MG63 (cell line): ENCODE measurements at regions not wholly inside any gene's neighbourhood (a gene's known extent, or its start where the extent isn't known, plus 50 kb on each side); places are given as distances from the start of the nearest gene placed in this dataset.
A peak's percentile ranks its signal among the peaks of the same experiment; 100 is the strongest.

ENCODE experiments used
- DNase-seq: peaks from one replicate; pipeline ENCODE4 v3.0.0-alpha.2; 2020
- H3K27me3 ChIP-seq: fragments of 250-450 bp; sonication (Bioruptor Pico); 2 replicates; pipeline ENCODE4 v1.5.1; 2020; ENCODE audit warnings: mild to moderate bottlenecking, moderate library complexity
- H3K36me3 ChIP-seq: fragments of 250-450 bp; sonication (Bioruptor Pico); 2 replicates; pipeline ENCODE4 v1.5.1; 2020; ENCODE audit warnings: mild to moderate bottlenecking, moderate library complexity
- H3K4me3 ChIP-seq: fragments of 250-450 bp; sonication (Bioruptor Pico); 2 replicates; pipeline ENCODE4 v1.5.1; 2020; ENCODE audit warnings: mild to moderate bottlenecking, moderate library complexity
- H3K9me3 ChIP-seq: fragments of 250-450 bp; sonication (Bioruptor Pico); 2 replicates; pipeline ENCODE4 v1.5.1; 2020; ENCODE audit warnings: mild to moderate bottlenecking, moderate library complexity

DNA sequence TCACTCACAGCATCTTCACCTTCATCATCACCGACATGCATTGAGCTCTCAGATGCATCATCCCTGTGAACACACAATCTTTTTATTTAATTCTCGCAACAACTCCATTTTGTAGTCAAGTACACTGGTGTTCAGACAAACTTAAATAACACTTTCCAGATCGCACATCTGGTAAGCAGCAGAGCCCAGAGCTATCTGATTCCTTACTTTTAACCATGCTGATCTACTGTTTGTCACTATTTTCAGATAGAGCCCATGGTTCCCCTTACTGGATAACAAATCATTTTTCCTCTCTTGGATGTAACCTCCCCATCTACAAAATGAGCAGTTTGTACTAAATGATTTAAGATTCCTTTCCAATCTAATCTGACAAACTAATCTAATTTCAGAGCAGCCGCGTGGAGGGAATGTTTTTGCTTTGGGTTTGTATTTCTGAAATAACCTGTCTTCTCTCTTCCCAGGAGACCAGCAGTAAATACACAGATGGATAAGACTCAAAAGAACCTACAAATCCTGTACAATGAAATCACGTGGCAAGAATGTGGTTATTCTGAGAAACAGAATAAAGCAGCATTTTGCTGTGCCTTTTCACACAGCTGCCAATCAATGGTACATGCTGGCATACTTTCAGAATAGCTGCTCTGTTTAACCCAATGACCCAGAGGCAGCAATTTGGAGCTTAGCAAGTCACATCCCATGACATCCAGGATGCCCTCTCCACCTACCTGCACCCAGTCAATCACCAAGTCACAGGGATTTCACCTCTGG is 72.9 kb upstream of the CCL2 start:
- H3K36me3 ChIP-seq, result no peaks in the 10 kb centered on the region
- DNase-seq, result no peak
- no peak overlapping the region for H3K4me3 ChIP-seq
- H3K9me3 ChIP-seq, result no peaks in the 10 kb centered on the region
- peaks cover 18% of the 10 kb centered on the region for H3K27me3 ChIP-seq

DNA sequence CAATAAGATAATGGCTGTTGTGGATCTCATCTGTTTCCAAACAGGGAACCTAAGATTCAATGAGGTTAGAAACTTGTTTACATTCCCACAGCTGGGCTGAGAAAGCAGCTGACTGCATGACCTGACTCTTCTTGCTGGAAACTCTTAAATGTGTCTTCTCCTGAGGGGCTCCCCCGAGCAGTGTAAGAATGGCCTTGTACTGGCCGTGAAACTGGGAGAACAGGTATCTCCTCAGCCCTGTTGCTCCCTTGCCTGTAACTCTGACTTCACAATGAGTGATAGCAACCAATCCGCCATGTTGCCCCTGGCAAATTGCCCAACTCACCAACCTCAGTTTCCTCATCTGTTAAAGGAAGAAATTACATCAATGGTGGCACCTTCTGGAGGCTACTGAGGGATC is 59.1 kb upstream of the CCL2 start:
- H3K4me3 ChIP-seq, result no peak overlapping the region
- no peak for DNase-seq
- no peaks in the 10 kb centered on the region for H3K36me3 ChIP-seq
- 0 out of 2 replicates have a peak, but pooled peaks cover 4% of the 10 kb centered on the region for H3K9me3 ChIP-seq
- peaks cover 9% of the 10 kb centered on the region; the same call in 1 of the 2 replicates for H3K27me3 ChIP-seq

DNA sequence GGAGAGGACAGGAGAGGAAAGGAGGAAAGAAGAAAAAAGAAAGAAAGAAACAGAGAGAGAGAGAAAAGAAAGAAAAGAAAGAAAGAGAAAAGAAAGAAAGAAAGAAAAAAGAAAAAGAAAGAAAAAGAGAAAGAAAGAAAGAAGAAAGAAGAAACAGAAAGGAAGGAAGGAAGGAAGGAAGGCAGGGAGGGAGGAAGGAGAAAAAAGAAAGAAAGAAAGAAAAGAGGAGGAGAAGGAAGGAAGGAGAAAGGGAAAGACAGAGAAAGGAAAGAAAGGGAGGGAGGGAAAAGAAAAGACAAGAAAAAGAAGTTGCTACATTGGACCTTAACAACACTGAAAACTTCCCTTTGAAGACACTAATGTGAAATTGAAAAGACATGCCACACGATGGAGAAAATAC is 56.6 kb upstream of the CCL2 start:
- Histone ChIP-seq H3K27me3 (peaks cover 9% of the 10 kb centered on the region; the same call in 1 of the 2 replicates), H3K4me3 (no peak overlapping the region), H3K36me3 (no peaks in the 10 kb centered on the region), H3K9me3 (0 out of 2 replicates have a peak, but pooled peaks cover 2% of the 10 kb centered on the region)
- no peak for DNase-seq

DNA sequence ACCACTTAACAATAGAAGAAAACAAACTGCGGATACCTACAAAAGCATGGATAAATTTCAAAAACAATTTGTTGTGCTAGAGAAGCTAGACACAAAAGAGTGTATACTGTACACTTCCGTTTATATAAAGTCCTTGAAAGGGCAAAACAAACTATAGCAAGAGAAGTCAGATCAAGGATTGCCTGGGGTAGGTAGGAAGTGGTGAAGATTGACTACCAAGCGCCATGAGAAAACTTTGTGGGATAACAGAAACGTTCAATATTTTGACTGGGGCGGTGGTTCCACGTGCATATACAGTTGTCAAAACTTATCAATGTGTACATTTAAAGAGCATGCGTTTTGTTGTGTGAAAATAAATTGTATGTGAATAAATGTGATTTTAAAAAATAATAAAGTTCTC is 55.6 kb upstream of the CCL2 start:
- DNase-seq, result no peak
- 0 out of 2 replicates have a peak, but pooled peaks cover 2% of the 10 kb centered on the region for H3K9me3 ChIP-seq
- H3K27me3 ChIP-seq, result peaks cover 9% of the 10 kb centered on the region; the same call in 1 of the 2 replicates
- H3K36me3 ChIP-seq, result no peaks in the 10 kb centered on the region
- no peak overlapping the region for H3K4me3 ChIP-seq

DNA sequence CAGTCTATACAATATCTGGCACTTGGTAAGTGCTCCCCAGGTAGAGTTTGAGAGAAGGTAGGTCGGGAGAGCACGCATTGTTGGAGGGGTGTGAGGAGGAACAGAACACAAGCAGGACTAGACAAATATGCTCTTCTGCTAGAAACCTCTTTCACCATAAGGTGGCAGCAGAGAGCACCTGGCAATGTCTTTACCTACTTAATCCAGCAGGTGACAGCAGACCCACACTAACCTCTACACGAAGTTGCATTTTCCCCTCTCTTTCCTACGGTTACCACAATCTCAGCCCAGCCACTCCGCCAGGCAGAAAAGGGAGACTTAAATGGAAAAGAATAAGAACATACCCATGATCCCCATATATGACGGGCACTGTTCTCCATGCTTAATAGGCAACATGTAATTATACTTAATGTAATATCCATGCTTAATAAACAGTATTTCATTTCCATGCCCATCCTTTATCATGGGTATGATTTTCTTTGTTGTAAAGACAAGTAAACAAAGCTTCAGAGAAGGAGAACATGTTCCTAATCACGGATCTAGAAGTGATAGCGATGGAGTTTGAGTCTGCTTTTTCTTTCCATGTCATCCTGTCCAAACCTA is 55.1 kb upstream of the CCL2 start:
- Histone ChIP-seq H3K4me3 (no peak overlapping the region), H3K9me3 (0 out of 2 replicates have a peak, but pooled peaks cover 2% of the 10 kb centered on the region), H3K36me3 (no peaks in the 10 kb centered on the region), H3K27me3 (peaks cover 9% of the 10 kb centered on the region; the same call in 1 of the 2 replicates)
- DNase-seq, result peak; percentile 54

DNA sequence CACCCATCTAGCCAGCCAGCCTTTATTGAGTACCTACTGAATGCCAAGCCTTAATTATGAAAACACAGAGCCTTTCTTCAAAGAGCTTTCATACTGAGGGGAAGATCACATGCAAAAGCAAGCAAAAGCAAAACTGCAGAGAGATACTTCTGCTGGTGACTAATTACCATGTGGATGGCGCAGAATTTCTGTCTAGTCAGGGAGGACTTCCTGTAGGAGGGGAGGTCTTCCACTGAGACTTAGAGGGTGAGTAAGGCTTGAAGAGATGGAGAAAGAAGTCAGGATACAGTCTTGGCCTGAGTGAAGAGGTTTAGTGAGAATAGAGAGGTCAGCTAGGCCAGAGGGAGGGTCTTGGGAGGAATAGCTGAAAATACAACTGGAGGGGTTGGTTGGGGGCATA is 53.9 kb upstream of the CCL2 start:
- Histone ChIP-seq H3K36me3 (no peaks in the 10 kb centered on the region), H3K4me3 (no peak overlapping the region), H3K9me3 (0 out of 2 replicates have a peak, but pooled peaks cover 2% of the 10 kb centered on the region), H3K27me3 (peaks cover 9% of the 10 kb centered on the region; the same call in 1 of the 2 replicates)
- DNase-seq, result no peak

DNA sequence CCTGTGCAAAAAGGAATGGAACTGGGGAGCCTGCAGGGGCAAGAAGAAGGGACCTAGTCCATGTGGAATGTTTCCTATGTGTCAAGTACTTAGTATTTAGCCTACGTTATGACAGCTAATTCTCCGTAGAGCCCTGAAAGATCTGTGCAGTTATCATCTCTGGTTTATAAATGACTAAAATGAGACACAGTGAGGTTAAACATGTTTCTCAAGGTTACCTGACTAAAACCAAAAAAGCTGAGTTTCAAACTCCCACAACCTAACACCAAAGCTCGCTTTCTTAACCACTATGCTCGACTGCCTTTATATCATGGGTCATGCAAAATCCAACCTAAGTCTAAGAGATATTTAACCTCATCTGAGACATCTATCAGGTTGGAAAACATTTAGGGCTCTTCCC is 53.3 kb upstream of the CCL2 start:
- no peaks in the 10 kb centered on the region for H3K36me3 ChIP-seq
- no peak overlapping the region for H3K4me3 ChIP-seq
- peaks cover 9% of the 10 kb centered on the region; the same call in 1 of the 2 replicates for H3K27me3 ChIP-seq
- DNase-seq, result no peak
- H3K9me3 ChIP-seq, result 0 out of 2 replicates have a peak, but pooled peaks cover 2% of the 10 kb centered on the region

DNA sequence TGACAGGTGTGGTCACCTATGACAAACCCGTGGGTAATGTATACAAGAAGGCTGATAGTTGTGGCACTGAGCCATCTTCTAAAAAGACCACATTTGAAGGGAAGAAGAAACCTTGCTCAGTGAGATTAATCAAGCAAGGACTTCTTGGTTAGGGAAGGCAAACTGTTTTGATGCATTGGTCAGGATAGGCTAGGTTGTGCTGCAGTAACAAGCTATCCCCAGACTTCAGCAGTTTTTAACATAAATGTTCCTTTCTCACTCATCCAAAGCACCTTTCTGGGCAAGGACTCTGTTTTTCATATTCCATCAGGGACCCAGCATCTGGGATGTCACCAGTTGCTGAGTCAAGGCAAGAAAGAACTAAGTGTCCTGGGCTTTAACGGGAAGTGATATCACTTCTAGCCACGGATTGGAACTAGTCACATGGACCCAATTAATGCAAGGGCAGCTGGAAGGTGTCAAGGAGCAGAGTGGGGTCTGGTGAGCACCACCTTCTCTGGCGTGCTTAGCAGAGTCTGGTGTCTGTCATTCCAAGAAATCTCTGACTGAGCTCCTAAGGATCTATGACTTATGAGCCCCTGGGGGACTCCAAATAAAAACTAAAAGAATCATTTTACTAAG is 52.0 kb upstream of the CCL2 start:
- no peaks in the 10 kb centered on the region for H3K36me3 ChIP-seq
- H3K27me3 ChIP-seq, result peaks cover 8% of the 10 kb centered on the region; the same call in 1 of the 2 replicates

DNA sequence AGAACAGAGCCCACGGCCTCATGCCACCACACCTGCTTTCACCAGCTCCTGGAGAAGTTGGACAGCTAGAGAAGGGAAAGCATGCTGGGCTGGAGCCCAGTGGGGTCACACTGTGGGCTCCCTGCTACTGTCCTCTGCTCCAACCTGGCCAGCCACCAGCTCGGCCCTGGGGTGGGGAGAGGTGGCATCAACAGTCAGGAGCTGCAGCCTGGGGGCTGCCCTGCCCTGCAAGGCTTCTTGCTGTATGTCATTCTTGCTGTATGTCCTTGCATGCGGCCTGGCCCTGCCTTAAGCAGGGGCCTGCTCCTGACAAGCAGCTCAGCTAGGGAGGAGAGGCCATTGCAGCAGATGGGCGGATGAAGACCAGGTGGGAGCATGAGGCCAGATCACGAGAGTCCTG is 50.7 kb upstream of the CCL2 start:
- H3K9me3 ChIP-seq, result peaks cover 2% of the 10 kb centered on the region; the same call in 1 of the 2 replicates
- H3K4me3 ChIP-seq, result no peak overlapping the region
- no peaks in the 10 kb centered on the region for H3K36me3 ChIP-seq
- no peaks in the 10 kb centered on the region for H3K27me3 ChIP-seq
- DNase-seq, result no peak

More for the DNA sequence above, 52.0 kb upstream of the CCL2 start:
- 0 out of 2 replicates have a peak, but pooled peaks cover 2% of the 10 kb centered on the region for H3K9me3 ChIP-seq
- no peak overlapping the region for H3K4me3 ChIP-seq
- no peak for DNase-seq
